ENCODE measurements at regions not wholly inside any gene's neighbourhood (a gene's known extent, or its start where the extent isn't known, plus 50 kb on each side); places are given as distances from the start of the nearest gene placed in this dataset.
A peak's percentile ranks its signal among the peaks of the same experiment; 100 is the strongest.
"Not testable (repeated sequence)": the region's sequence is repeated elsewhere in the genome, so short reads cannot be mapped to it uniquely, and the experiment has no call there.

DNA sequence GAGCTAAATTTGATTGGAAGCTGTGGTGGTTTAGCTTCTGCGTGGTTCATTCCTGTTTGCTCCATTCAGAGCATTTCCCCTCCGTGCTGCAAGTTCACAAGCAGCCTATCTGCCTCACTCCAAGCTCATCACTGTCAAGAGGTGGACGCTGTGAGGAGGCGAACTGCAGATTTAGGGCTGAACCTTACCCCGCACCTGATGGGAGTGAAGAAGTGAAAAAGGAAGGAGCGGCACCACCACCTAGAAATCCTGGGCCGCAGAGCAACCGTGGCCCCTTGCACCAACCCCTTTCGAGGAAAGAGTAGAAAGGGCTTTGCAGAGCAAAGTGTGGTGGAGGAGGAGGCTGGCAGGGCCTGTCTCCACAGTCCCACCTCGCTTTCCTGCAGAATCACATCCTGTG lies 117.4 kb downstream of the IER5 start:
- DNase-seq: no peak

DNA sequence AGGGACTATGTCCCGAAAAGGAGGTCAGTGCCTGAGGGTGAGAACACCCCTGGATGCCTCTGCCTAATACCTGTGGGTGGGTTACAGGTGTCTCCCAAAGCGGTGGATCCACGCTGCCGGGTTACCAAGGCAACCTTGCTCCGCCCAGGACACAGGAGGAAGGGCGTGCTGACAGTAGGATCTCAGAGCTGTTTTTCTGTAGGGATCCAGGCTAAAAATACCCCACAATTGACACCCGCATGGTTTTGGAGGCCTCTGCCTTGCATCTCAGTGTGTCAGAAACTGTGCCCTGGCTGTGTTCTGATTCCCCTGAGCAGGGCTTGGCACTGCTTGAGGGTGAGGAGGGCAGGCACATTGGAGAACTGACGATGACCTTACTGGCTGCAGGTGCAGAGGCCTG lies 118.0 kb downstream of the IER5 start:
- DNase-seq: no peak

DNA sequence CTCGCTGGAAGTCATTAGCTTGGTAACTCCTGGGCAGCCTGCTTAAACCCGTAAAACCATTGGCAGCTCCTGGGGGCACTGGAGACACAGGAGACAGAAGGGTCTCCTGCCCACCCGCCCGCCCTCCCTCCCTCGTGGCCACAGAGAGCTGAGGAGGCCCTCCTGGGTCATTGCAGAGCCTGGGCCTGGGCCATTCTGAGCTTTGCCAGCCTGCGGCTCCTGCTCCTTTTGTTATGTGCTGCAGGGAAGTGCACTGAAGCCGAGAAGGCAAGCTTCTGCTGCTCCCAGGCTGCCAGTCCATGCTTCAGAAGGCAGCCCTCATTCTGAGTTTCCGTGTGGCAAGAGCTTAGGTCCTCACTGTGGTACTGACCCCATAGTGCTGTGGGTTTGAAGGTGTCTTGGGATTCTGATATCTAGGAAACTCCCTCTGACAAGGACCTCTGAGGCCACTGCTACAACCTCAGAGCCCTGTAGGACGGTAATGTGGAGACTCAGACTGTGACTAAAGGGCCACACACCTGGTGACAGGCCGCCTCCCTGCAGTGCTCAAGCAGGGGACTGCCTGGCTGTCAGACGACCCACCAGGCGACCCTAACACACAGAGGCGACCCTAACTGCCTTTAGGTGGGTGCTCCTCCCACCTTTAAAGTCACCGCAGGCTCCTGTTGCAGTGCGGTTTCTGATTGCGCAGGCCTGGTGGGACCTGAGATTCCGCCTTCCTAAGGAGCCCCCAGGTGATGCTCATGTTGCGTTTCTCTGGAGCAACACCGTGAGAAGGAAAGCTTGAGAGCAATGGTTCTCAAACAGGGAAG lies 118.7 kb downstream of the IER5 start:
- no peak for DNase-seq

DNA sequence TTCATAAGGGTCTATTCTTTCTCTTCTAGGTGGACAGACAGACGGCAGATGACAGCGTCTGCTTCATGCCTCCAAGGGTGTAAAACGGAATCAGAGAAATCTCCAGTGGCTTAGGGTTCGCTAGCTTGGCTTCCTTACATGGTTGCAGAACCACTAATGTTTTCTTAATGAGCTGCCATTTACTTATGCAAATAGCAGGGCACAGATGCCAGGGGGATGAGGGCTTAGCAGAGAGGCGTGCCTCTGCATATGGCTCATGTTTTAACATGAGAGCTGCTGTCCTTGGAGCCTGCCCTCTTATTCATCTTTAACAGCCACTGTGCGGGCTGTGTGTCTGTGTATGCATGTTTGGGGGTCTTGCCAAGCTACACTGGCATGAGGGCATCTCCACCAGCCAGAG lies 119.6 kb downstream of the IER5 start:
- DNase-seq: no peak

DNA sequence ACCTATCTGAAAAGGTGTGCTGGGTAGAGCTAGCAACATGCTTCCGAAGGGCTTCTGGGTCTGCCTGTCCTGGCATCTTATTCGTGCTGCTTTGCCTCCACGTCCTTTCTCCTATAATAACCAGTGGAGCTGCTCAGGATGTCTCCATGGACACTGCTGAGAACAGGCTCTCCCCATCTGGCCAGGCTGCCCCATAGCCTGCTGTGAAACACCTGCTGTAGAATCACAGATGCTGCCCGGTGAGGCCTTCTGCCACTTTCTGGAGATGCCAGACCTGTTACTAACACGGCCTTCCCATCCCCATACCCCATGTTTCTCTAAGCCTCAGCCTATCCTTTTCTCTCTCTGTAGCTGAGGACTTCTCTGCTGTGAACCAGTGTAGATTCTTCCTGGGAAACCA lies 120.5 kb downstream of the IER5 start:
- DNase-seq: no peak

DNA sequence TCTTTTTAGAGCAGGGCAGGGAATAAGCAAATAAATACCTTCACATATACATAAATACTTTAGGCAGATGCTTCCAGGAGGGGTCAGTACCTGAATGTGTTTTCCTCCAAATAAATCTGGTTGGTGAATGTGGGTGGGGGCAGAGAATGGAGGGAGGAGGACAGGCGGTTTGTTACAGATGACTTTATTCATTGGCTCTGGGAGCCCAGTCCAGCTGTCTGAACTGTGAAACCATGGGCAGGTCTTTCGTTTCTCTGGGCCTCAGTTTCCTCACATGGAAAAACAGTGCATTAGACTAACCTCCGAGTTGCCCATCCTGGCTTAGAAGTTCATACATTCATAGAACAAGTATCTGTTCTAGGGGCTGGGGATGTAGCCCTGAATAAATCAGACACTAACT lies 124.6 kb downstream of the IER5 start:
- no peak for DNase-seq

DNA sequence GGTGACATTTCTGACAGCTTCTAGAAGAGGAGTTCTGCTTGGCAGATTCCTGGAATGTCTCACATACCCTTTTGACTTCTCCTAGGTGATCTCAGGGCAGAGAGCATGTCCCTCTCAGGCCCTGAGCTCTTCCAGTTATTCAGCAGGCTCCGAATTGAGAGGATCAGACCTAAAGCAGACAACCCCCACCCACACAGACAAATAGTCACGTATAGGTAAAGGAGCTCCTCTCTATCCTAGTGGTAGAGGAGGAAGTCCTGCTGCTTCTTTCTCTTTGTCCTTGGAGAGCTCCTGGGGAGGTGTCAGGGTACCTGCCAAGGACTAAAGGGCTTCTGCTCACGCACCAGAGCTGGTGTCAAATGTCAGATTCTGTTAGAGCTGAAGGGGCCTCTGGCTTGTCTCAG lies 128.1 kb downstream of the IER5 start:
- no peak for DNase-seq

DNA sequence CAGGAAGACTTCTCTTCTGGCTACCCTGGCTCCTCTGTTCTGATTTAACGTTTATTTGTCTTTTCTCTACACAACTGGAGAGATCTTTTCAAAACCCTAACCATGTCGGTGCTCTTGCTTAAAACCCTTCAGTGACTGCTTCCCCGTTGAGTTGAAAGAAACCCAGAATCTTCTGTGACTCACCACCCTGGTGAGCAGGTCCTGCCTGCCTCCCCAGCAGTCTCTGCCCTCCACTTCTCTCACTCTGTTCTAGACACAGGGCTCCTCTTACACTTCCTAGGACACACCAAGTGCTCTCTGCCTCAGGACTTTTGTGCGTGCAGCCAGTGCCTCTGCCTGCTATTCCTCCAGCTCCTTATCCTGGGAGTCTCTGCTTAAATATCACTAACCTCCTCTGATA lies 131.4 kb downstream of the IER5 start:
- no peak for DNase-seq

DNA sequence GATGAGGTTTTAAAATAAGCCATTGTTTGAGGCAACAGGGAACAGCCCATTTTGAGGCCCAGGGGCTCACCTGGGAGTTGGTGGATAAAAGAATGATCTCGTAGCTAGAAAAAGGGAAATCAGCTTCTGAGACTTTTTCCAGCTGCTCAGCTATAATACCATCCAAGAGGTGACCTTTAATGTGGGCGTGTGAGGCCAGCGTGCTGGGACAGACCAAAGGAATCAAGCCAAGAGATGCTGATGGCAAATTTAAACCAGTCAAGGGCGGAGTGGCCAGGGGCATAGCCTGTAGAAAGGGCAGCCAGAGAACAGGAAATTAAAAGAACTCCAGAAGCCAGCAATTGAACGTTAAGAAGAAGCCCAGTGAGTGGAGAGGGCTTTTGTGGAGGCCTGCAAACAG lies 132.6 kb downstream of the IER5 start:
- no peak for DNase-seq

DNA sequence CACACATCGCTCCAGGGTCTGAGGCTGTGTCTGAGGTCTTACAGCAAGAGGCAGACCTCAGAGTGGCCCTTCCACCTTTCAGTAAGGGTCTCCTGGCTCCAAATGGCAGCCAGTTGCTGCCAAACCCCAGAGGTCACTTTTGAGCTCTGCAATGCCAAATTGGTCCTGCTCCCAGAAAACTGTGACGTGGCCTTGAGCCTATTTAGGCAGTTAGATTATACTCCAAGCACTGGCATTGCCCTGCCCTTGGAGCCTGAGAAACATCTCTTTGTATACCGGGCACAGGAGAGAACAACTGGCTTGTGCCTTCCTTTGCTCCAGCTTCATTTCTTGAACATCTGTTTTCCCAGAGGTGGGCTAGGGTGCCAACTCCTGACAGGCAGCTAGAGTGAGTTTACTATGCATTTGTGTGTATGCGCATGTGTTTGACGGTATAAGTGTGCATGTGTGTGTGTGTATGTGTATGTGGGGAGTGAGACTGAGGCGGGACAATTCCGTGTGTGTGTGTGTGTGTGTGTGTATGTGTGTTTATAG lies 134.5 kb downstream of the IER5 start:
- DNase-seq: no peak

DNA sequence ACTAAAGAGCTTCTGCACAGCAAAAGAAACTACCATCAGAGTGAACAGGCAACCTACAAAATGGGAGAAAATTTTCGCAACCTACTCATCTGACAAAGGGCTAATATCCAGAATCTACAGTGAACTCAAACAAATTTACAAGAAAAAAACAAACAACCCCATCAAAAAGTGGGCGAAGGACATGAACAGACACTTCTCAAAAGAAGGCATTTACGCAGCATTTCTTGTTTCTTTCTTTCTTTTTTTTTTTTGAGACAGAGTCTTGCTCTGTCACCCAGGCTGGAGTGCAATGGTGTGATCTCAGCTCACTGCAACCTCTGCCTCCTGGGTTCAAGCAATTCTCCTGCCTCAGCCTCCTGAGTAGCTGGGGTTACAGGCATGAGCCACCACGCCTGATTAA lies 138.2 kb downstream of the IER5 start:
- not testable (repeated sequence) for DNase-seq

DNA sequence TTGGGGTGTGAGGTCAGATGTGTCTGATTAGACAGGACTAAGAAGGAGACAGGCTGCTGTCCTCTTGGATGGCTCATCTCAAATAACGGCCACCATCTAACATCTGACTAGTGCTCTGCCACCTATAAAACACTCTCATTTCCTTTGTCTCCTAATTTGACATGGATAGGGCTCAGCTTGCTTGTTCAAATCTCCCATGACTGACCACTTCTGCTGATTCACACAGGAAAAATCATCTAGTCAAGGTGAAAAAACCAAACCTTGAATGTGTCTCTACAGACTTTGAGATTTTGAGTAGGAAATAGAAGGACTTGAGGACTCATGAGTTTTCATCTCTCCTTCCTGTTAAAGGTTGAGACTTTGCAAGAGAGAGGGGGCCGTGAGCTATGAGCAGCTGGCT lies 150.6 kb downstream of the IER5 start:
- DNase-seq: no peak

DNA sequence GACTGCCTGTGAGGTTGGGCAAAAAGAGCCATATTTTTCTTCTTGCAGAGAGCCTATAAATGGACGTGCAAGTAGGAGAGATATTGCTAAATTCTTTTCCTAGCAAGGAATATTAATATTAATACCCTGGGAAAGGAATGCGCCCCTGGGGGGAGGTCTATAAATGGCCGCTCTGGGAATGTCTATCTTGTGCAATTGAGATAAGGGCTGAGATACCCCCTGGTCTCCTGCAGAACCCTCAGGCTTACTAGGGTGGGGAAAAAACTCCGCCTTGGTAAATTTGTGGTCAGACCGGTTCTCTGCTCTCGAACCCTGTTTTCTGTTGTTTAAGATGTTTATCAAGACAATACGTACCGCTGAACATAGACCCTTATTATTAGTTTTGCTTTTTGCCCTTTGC lies 157.8 kb downstream of the IER5 start:
- not testable (repeated sequence) for DNase-seq

DNA sequence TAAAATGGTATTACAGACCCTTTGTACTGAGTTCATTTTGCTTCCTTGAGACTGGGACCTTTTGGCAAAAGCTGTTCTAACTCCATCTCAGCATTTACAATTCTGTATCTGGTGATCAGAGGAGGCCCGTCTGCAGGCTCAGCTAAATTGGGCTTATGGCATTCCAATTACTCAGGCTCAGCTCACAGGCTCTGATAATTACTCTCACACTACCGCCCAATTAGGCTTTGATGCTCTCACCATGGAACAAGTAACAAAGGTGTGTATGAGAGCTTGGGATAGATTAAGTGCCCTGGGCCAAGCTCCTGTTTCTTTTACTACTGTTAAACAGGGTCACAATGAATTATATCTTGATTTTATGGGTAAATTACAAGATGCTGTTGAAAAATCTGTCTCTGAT lies 159.9 kb downstream of the IER5 start:
- not testable (repeated sequence) for DNase-seq

DNA sequence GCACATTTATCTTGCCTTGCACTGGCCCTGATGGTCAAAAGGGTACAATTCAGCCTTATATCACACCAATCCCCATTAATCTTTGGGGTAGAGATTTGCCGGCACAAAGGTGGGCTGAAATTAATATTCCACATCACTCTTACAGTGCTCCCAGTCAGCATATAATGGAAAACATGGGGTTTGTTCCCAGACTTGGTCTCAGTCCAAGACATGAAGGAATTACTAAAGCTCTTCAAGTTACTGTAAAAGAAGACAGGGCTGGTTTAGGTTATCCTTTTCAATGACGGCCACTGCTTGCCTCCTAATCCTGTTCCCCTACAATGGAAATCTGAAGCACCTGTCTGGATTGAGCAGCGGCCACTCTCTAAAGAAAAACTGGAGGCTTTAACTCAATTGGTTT lies 160.7 kb downstream of the IER5 start:
- no peak for DNase-seq

DNA sequence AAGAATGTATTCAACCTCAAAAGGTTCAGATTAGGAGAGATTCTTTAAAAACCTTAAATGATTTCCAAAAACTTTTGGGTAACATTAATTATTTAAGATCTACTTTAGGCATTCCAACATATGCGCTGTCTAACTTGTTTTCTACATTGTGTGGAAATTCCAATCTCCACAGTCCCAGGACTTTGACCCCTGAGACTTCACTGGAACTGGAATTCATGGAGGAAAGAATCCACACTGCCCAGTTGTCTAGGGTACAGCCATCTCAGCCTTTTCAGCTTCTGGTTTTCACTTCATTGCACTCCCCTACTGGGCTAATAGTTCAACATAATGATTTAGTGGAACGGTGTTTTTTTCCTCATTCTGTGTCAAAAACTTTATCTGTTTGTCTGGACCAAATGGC lies 161.5 kb downstream of the IER5 start:
- no peak for DNase-seq

DNA sequence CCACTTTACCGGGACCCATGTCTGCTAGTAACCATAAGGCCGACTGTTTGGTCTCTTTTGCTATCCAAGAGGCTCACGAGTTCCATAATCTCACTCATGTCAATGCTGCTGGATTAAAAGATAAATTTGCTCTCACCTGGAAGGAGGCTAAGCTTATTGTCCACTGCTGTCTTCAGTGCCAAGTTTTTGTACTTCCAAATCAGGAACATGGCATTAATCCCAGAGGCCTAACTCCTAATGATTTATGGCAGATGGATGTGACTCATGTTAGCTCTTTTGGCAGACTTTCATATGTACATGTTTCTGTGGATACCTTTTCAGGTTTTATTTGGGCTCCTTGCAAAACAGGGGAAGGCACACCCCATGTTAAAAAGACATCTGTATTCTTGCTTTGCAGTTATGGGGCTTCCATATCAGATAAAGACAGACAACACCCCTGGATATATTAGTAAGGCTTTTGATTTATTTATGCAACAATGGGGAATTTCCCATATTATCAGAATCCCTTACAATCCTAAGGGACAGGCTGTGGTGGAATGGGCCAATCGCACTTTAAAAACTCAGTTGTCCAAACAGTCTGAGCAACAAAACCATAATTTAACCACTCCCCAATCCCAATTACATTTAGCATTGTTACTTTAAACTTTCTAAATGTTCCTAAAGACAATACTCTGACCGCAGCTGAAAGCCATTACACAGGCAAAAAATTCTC lies 162.7 kb downstream of the IER5 start:
- peak; percentile 84 for DNase-seq

DNA sequence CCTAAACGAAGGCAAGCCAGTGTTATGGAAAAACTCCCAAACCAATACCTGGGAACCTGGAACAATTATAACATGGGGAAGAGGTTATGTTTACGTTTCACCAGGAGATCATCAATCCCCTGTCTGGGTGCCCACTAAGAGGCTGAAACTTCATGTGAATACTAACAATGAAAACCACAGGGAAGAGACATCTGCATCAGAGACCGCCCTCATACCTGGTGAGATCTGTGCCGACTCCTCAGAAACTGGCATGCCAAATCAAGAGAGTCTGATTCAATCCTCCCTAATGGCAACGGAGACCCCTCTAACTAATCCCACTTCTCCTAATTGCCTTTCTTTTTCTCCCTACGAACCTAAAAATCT lies 163.2 kb downstream of the IER5 start:
- no peak for DNase-seq

DNA sequence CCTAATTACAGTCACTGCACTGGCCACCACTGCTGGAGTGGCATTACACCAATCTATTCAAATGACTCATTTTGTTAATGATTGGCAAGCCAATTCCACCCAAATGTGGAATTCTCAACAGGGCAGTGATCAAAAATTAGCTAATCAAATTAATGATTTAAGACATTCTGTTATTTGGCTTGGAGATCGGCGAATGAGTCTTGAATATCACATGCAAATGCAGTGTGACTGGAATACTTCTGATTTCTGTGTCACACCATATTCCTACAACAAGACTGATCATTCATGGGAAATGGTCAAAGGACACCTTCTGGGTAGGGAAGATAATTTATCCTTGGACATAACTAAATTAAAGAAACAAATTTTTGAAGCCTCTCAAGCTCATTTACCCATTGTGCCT lies 165.1 kb downstream of the IER5 start:
- DNase-seq: not testable (repeated sequence)

DNA sequence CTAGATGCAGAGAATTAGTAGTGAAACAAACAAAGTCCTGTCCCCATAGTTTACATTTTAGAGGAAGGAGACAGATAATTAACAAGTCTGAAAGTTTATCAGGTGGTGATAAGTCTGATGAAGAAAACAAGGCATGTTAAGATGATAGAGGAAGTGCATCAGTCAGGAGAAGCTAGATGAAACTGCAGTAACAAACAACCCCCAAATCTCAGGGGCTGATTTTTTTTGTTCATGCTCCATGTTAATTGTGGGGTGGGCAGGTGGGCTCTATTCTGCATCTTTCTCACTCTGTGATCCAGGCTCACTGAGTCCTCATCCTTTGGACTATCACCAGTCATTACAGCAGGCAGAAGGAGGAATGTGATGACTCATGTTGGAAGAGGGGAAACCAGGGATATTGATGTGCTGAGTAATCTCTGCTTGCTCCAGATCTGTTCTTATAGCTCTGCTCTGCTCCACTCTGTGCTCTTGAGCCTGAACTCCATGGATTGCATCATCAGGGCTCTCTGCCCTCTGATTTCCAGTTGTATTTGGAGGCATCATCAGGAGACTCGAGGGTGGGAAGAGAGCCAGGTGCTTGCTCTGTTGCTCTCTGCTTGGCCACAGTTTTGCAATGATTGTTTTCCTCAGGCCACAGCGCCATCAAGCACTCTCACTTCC lies 166.9 kb downstream of the IER5 start:
- peak; percentile 95 for DNase-seq

DNA sequence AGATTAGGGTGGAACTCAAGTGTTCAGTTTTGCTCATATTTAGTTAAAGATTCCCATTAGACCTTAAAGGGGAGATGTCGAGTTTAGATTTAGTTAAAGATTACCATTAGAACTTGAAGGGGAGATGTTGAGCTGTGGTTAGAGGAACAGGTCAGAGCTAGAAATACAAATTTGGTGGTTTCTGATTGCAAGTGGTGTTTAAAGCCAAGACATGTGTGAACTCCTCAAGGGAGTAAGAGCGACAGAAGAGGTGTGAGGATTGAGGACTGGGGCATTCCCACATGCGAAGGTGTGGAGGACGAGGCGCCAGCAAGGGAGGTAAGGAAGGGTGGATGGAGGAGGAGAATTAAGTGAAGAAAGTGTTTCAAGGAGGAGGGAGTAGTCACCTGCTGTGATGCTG lies 168.6 kb downstream of the IER5 start:
- DNase-seq: no peak

DNA sequence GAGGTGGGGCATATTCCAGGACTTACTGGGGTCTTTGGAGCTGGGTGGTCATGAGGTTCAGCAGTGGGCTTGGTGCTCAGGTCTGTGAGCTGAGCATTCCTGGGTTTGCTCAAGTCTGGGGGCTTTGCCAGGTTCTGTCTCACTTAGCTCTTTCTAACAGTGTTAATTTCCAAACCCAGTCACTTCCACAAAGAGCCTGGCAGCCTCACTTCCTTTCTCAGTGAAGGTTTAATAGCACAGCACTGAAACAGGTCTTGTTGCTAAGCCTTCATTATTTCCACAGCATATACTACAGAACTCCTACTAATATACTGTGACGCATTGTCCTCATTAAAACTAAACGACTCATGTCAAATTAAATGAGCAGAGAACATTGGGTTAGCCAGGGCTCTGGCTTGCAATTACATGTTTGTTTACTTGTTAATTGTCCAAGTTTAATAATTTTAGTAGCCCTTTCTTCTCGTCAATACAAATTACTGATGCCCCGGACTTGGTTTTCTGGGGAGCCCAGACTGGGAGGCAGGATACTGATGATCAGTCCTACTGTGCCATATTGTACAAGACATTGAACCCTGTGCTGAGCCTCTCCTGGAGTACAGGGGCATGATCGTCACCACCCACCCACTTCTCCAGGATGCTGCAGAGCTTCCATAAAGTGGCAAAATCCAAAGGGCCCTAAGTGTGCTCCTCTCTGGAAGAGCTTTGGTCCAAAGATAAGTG lies 170.7 kb downstream of the IER5 start:
- DNase-seq: no peak

DNA sequence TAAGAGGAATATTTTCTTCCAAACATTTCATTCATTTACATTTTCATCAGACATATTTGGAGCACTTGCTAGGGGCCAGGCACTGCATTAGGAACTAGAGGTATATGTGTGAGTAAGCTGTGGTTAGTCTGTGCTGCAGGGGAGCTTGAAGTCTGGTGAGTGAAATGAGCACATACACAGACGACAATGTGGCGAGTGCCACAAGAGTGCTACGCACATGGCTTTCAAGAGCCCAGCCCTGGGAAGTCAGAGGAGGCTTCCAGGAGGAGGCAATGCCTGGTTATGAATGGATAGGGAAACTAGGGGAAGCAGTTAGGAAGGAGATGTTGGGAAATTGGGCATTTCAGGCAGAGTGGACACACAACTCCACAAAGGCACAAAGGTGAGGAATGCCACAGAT lies 171.8 kb downstream of the IER5 start:
- no peak for DNase-seq
